IMR-90 (cell line): ENCODE measurements at regions not wholly inside any gene's neighbourhood (a gene's known extent, or its start where the extent isn't known, plus 50 kb on each side); places are given as distances from the start of the nearest gene placed in this dataset.

Experiments
- ATAC-seq: fragments of 200-7000 bp; cut with Tn5 transposase; 2 replicates; pipeline ENCODE4 v1.9.1; 2020; ENCODE audit warnings: low read depth, mild to moderate bottlenecking, moderate library complexity
- BruUV-seq: library from RNA; stranded (reverse); fragments of 400-500 nt; replicated peaks from 2 replicates; lab custom pipeline; 2021; lab: Mats Ljungman, UMichigan
- CTCF ChIA-PET: fragments of 300-600 bp; formaldehyde crosslinking; extraction: SDS; loops from one replicate; lab custom pipeline; 2021; ENCODE audit warnings: antibody characterized with exemption; lab: Yijun Ruan, JAX
- POLR2A ChIA-PET: fragments of 300-600 bp; sonication (Branson Sonifier 250); formaldehyde crosslinking; loops from one replicate; lab custom pipeline; 2022; ENCODE audit warnings: antibody characterized with exemption; ENCODE audit not compliant: unreplicated experiment; lab: Charles Lee
- DNase-seq: peaks from one replicate; pipeline ENCODE4 v3.0.0; 2013
- H2AFZ ChIP-seq: replicated peaks from 2 replicates; pipeline ENCODE3; 2013; ENCODE audit warnings: low read length, mild to moderate bottlenecking; ENCODE audit not compliant: poor library complexity
- H2AK5ac ChIP-seq: 2 replicates; pipeline ENCODE4 v1.6.1; 2013; ENCODE audit warnings: low read depth, low read length, inconsistent platforms
- H2AK9ac ChIP-seq: replicated peaks from 2 replicates; pipeline ENCODE3; 2013; ENCODE audit warnings: mild to moderate bottlenecking, low read depth, low read length, moderate library complexity; ENCODE audit not compliant: poor library complexity
- H2BK120ac ChIP-seq: 2 replicates; pipeline ENCODE4 v1.6.1; 2013; ENCODE audit warnings: low read depth, low read length, inconsistent platforms
- H2BK15ac ChIP-seq: 3 replicates; pipeline ENCODE4 v1.6.1; 2013; ENCODE audit warnings: low read depth, low read length, inconsistent platforms
- H2BK20ac ChIP-seq: 2 replicates; pipeline ENCODE4 v1.6.1; 2013; ENCODE audit warnings: low read depth, mild to moderate bottlenecking, inconsistent platforms, low read length, moderate library complexity
- H2BK5ac ChIP-seq: 2 replicates; pipeline ENCODE4 v1.6.1; 2013; ENCODE audit warnings: mild to moderate bottlenecking, low read depth, low read length, inconsistent platforms; ENCODE audit not compliant: poor library complexity, severe bottlenecking
- H3K14ac ChIP-seq: replicated peaks from 2 replicates; pipeline ENCODE4 v1.6.1; 2013; ENCODE audit warnings: low read depth, low read length, inconsistent platforms
- H3K18ac ChIP-seq: 2 replicates; pipeline ENCODE4 v1.6.1; 2013; ENCODE audit warnings: low read depth, low read length, control low read depth
- H3K23ac ChIP-seq: 2 replicates; pipeline ENCODE4 v1.6.1; 2013; ENCODE audit warnings: low read depth, low read length, inconsistent platforms
- H3K27ac ChIP-seq: 2 replicates; pipeline ENCODE4 v1.5.1; 2013; ENCODE audit warnings: mild to moderate bottlenecking, control low read depth, low read length; ENCODE audit not compliant: insufficient read depth
- H3K27me3 ChIP-seq: 2 replicates; pipeline ENCODE4 v1.6.1; 2013; ENCODE audit warnings: low read length; ENCODE audit not compliant: control insufficient read depth, insufficient read depth
- H3K36me3 ChIP-seq: 2 replicates; pipeline ENCODE4 v1.6.1; 2013; ENCODE audit warnings: low read length, mixed read lengths; ENCODE audit not compliant: control insufficient read depth, insufficient read depth
- H3K4ac ChIP-seq: 2 replicates; pipeline ENCODE4 v1.6.1; 2013; ENCODE audit warnings: low read depth, low read length, inconsistent platforms
- H3K4me1 ChIP-seq: 2 replicates; pipeline ENCODE4 v1.6.1; 2013; ENCODE audit warnings: low read length, mixed read lengths; ENCODE audit not compliant: control insufficient read depth, insufficient read depth
- H3K4me2 ChIP-seq: 2 replicates; pipeline ENCODE4 v1.6.1; 2013; ENCODE audit warnings: low read depth, mild to moderate bottlenecking, control low read depth, low read length, moderate library complexity
- H3K4me3 ChIP-seq: 2 replicates; pipeline ENCODE4 v1.5.1; 2013; ENCODE audit warnings: low read depth, mild to moderate bottlenecking, control low read depth, low read length, moderate library complexity; ENCODE audit not compliant: insufficient read depth
- H3K56ac ChIP-seq: 2 replicates; pipeline ENCODE4 v1.6.1; 2013; ENCODE audit warnings: low read length, inconsistent platforms; ENCODE audit not compliant: insufficient read depth; ENCODE audit errors: extremely low read depth
- H3K79me1 ChIP-seq, 2 experiments: 2 replicates each; pipeline ENCODE4 v1.6.1; 2013; ENCODE audit warnings: low read length in 2 of 2, inconsistent platforms in 1 of 2, low read depth in 1 of 2
- H3K9ac ChIP-seq: 2 replicates; pipeline ENCODE4 v1.6.1; 2013; ENCODE audit warnings: low read depth, low read length, control low read depth
- H3K9me1 ChIP-seq: 2 replicates; pipeline ENCODE4 v1.6.1; 2013; ENCODE audit warnings: low read length, inconsistent platforms; ENCODE audit not compliant: insufficient read depth
- H3K9me3 ChIP-seq: 2 replicates; pipeline ENCODE4 v1.6.1; 2013; ENCODE audit warnings: low read length; ENCODE audit not compliant: control insufficient read depth, insufficient read depth
- H4K20me1 ChIP-seq: 2 replicates; pipeline ENCODE4 v1.6.1; 2013; ENCODE audit warnings: low read length, inconsistent platforms; ENCODE audit not compliant: insufficient read depth
- H4K5ac ChIP-seq: 2 replicates; pipeline ENCODE4 v1.6.1; 2013; ENCODE audit warnings: mild to moderate bottlenecking, low read depth, low read length, control low read depth
- H4K8ac ChIP-seq, 2 experiments: 2 replicates each; pipeline ENCODE4 v1.6.1; 2013; ENCODE audit warnings: low read depth in 2 of 2, low read length in 2 of 2, control low read depth in 1 of 2, inconsistent platforms in 1 of 2
- H4K91ac ChIP-seq: 2 replicates; pipeline ENCODE4 v1.6.1; 2013; ENCODE audit warnings: low read depth, low read length, inconsistent platforms; ENCODE audit not compliant: insufficient read depth
- BHLHE40 ChIP-seq: fragments of 150-350 bp; IDR thresholded peaks from 2 replicates; pipeline ENCODE4 v1.6.1; 2016; ENCODE audit warnings: mild to moderate bottlenecking, low read depth, low read length
- CEBPB ChIP-seq: IDR thresholded peaks from 2 replicates; pipeline ENCODE4 v1.6.1; 2012; ENCODE audit warnings: low read depth, low read length, improper control_type of control experiment
- CHD1 ChIP-seq: IDR thresholded peaks from 2 replicates; pipeline ENCODE4 v1.6.1; 2012; ENCODE audit warnings: low read depth, low read length, improper control_type of control experiment
- CTCF ChIP-seq: conservative IDR thresholded peaks from 2 replicates; pipeline ENCODE4 v1.5.1; 2012; ENCODE audit warnings: mild to moderate bottlenecking, low read depth, low read length, improper control_type of control experiment
- ELK1 ChIP-seq: fragments of 150-350 bp; IDR thresholded peaks from 2 replicates; pipeline ENCODE4 v1.6.1; 2016; ENCODE audit warnings: low read depth, mild to moderate bottlenecking, low read length, moderate library complexity, borderline replicate concordance
- FOS ChIP-seq: fragments of 150-350 bp; IDR thresholded peaks from 2 replicates; pipeline ENCODE4 v1.6.1; 2016; ENCODE audit warnings: low read depth, low read length
- MAFK ChIP-seq: IDR thresholded peaks from 2 replicates; pipeline ENCODE4 v1.6.1; 2012; ENCODE audit warnings: low read depth, low read length, improper control_type of control experiment
- MAZ ChIP-seq: IDR thresholded peaks from 2 replicates; pipeline ENCODE4 v1.6.1; 2012; ENCODE audit warnings: low read depth, mild to moderate bottlenecking, low read length, improper control_type of control experiment, moderate library complexity, borderline replicate concordance
- MXI1 ChIP-seq: IDR thresholded peaks from 2 replicates; pipeline ENCODE4 v1.6.1; 2012; ENCODE audit warnings: low read depth, mild to moderate bottlenecking, low read length, moderate library complexity, borderline replicate concordance
- NFE2L2 ChIP-seq: fragments of 150-350 bp; IDR thresholded peaks from 2 replicates; pipeline ENCODE4 v1.6.1; 2016; ENCODE audit warnings: low read depth, mild to moderate bottlenecking, low read length
- POLR2A ChIP-seq: IDR thresholded peaks from 2 replicates; pipeline ENCODE4 v1.6.1; 2012; ENCODE audit warnings: mild to moderate bottlenecking, low read depth, low read length
- RAD21 ChIP-seq: IDR thresholded peaks from 2 replicates; pipeline ENCODE4 v1.6.1; 2012; ENCODE audit warnings: low read length, improper control_type of control experiment
- RCOR1 ChIP-seq: IDR thresholded peaks from 2 replicates; pipeline ENCODE4 v1.6.1; 2012; ENCODE audit warnings: mild to moderate bottlenecking, low read length, improper control_type of control experiment; ENCODE audit not compliant: insufficient replicate concordance
- RFX5 ChIP-seq: IDR thresholded peaks from 2 replicates; pipeline ENCODE4 v1.8.0; 2012; ENCODE audit warnings: low read depth, mild to moderate bottlenecking, low read length, moderate library complexity
- SMC3 ChIP-seq: fragments of 150-350 bp; IDR thresholded peaks from 2 replicates; pipeline ENCODE4 v1.6.1; 2016; ENCODE audit warnings: low read depth, mild to moderate bottlenecking, antibody characterized with exemption, low read length, moderate library complexity
- USF2 ChIP-seq: fragments of 150-350 bp; IDR thresholded peaks from 2 replicates; pipeline ENCODE4 v1.6.1; 2017; ENCODE audit warnings: mild to moderate bottlenecking, antibody characterized with exemption, low read length, low read depth
- WGBS, 2 experiments: methylation state at CpG; one replicate each; pipeline versions ENCODE4 v1.1.5 to v1.1.7; 2013; ENCODE audit warnings: missing lambda C conversion rate in 2 of 2; ENCODE audit not compliant: insufficient read length in 1 of 2; ENCODE audit errors: extremely low coverage in 2 of 2; 5-methylcytosine and 5-hydroxymethylcytosine counted together
- dilution Hi-C: fragments of 300-500 bp; cut with HindIII; formaldehyde crosslinking; loops from one replicate; pipeline ENCODE4 v1.14.3; 2018; ENCODE audit warnings: low sequenced_read_pairs; ENCODE audit not compliant: unreplicated experiment
- in situ Hi-C: fragments of 300-500 bp; cut with MboI; formaldehyde crosslinking; loops from 3 replicates; pipeline ENCODE4 v1.14.3; 2019; ENCODE audit warnings: low sequenced_read_pairs, inconsistent platforms, mixed read lengths
- intact Hi-C: fragments of 100-400 bp; cut with micrococcal nuclease; formaldehyde crosslinking; loops from 2 replicates; pipeline ENCODE4 v1.10.0; 2022

GRCh38 chr4:114476310-114476709 is 122.3 kb upstream of the UGT8 start:
- CTCF ChIA-PET: no interaction called here

More at GRCh38 chr4:114476310-114476709, 122.3 kb upstream of the UGT8 start:
- Histone ChIP-seq H3K18ac (no peak overlapping the region), H3K9me1 (no peaks in the 10 kb centered on the region), H3K36me3 (no peaks in the 10 kb centered on the region), H3K4me3 (no peak overlapping the region), H3K14ac (no peak overlapping the region), H2BK15ac (no peak overlapping the region), H2BK5ac (no peak overlapping the region), H2AFZ (no peak overlapping the region), H3K27me3 (no peaks in the 10 kb centered on the region), H3K79me1 (no peaks in the 10 kb centered on the region), H4K5ac (no peak overlapping the region), H3K4me1 (no peaks in the 10 kb centered on the region), H3K23ac (no peak overlapping the region), H3K27ac (no peak overlapping the region), H3K9me3 (no peaks in the 10 kb centered on the region), H2AK5ac (no peak overlapping the region), H2AK9ac (no peak overlapping the region), H4K20me1 (no peaks in the 10 kb centered on the region), H3K9ac (no peak overlapping the region), H4K8ac (no peak overlapping the region), H4K91ac (no peak overlapping the region), H3K4ac (no peak overlapping the region), H2BK120ac (no peak overlapping the region), H2BK20ac (no peak overlapping the region), H3K4me2 (no peak overlapping the region), H3K56ac (no peak overlapping the region)
- intact Hi-C loops: no loop called here
- BruUV-seq: no TSS peak
- dilution Hi-C loops: no loop called here
- ATAC-seq (no peak), DNase-seq (no peak)
- TF ChIP-seq FOS: no peak
- TF ChIP-seq USF2: no peak
- no peak for TF ChIP-seq RFX5
- no peak for TF ChIP-seq CEBPB
- no peak for TF ChIP-seq RCOR1
- no peak for TF ChIP-seq ELK1
- TF ChIP-seq BHLHE40: no peak
- no peak for TF ChIP-seq SMC3
- TF ChIP-seq RAD21: no peak
- TF ChIP-seq MXI1: no peak
- TF ChIP-seq MAFK: no peak
- no peak for TF ChIP-seq POLR2A
- no peak for TF ChIP-seq CHD1
- no peak for TF ChIP-seq NFE2L2
- TF ChIP-seq MAZ: no peak
- no peak for TF ChIP-seq CTCF
- in situ Hi-C loops: no loop called here
- WGBS, 2 experiments: no CpG with 5 or more reads among the region's 9 CpGs
- POLR2A ChIA-PET: no interaction called here
